Left lung (tissue), 4 donors: ENCODE measurements at regions not wholly inside any gene's neighbourhood (a gene's known extent, or its start where the extent isn't known, plus 50 kb on each side); places are given as distances from the start of the nearest gene placed in this dataset.
A peak's percentile ranks its signal among the peaks of the same experiment; 100 is the strongest.

ENCODE experiments used
- ATAC-seq: fragments of 200-7000 bp; cut with Tn5 transposase; one replicate; pipeline ENCODE4 v1.9.1; 2020; ENCODE audit warnings: moderate library complexity
- DNase-seq, 4 donors: peaks; one replicate each; pipeline ENCODE4 v3.0.0-alpha.2; 2013 to 2020
- H3K27ac ChIP-seq, 2 donors: fragments of 200-600 bp; sonication (generic) in 1 of 2; one replicate each; pipeline versions ENCODE4 v1.5.0 to v1.8.0; 2020 to 2021
- H3K27me3 ChIP-seq, 2 donors: fragments of 200-600 bp; sonication (generic) in 1 of 2; one replicate each; pipeline versions ENCODE4 v1.5.0 to v1.8.0; 2020 to 2021
- H3K36me3 ChIP-seq, 2 donors: fragments of 200-600 bp; sonication (generic) in 1 of 2; one replicate each; pipeline versions ENCODE4 v1.5.0 to v1.8.0; 2020 to 2021
- H3K4me1 ChIP-seq, 2 donors: fragments of 200-600 bp; one replicate each; pipeline ENCODE4 v1.8.0; 2021
- H3K4me3 ChIP-seq, 2 donors: fragments of 200-600 bp; sonication (generic) in 1 of 2; one replicate each; pipeline versions ENCODE4 v1.5.0 to v1.8.0; 2020 to 2021; ENCODE audit warnings: mild to moderate bottlenecking in 1 of 2
- H3K9me3 ChIP-seq, 2 donors: fragments of 200-600 bp; sonication (generic) in 1 of 2; one replicate each; pipeline versions ENCODE4 v1.5.0 to v1.8.0; 2020 to 2021
- intact Hi-C, 2 donors: fragments of 100-400 bp; cut with DNase I; formaldehyde crosslinking; loops; one replicate each; pipeline versions ENCODE4 v1.11.2 to v1.14.2; 2022
- TF ChIP-seq, protein P1 (sequence below), 2 donors: fragments of 200-600 bp; sonication (generic) in 1 of 2; IDR thresholded peaks; one replicate each; pipeline versions ENCODE4 v1.5.0 to v1.8.0; 2021; ENCODE audit warnings: antibody characterized with exemption in 2 of 2
- donor health status: DM: no; HTN: yes; CAD: no.
- donor health status: DM: no; HTN: no; CAD: no.

DNA sequence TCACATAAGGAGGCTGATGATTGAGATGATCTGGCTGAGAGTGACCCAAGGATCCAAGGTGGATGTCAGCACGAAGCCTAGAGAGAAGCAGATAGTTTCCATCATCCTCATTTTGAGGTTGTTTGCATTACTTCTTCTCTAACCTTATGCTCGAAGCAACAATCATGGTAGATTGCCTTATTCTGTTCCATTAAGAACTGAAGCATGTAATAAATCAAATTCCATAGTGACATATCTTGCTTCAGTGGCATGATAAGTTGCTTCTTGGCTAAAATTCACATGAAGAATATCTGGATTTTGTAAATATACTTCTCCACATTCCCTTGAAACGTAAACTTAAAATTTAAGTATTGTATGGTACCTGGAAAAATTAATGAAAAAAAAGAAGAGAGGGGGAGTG, 377.8 kb upstream of the DACH1 start:
- Histone ChIP-seq H3K27me3 (no peaks in the 10 kb centered on the region), H3K36me3 (no peaks in the 10 kb centered on the region), H3K9me3 (no peaks in the 10 kb centered on the region), H3K4me3 (no peak overlapping the region), H3K4me1 (no peaks in the 10 kb centered on the region), H3K27ac (no peak overlapping the region)
- DNase-seq (no peak), ATAC-seq (no peak)
- TF ChIP-seq, protein P1, sequence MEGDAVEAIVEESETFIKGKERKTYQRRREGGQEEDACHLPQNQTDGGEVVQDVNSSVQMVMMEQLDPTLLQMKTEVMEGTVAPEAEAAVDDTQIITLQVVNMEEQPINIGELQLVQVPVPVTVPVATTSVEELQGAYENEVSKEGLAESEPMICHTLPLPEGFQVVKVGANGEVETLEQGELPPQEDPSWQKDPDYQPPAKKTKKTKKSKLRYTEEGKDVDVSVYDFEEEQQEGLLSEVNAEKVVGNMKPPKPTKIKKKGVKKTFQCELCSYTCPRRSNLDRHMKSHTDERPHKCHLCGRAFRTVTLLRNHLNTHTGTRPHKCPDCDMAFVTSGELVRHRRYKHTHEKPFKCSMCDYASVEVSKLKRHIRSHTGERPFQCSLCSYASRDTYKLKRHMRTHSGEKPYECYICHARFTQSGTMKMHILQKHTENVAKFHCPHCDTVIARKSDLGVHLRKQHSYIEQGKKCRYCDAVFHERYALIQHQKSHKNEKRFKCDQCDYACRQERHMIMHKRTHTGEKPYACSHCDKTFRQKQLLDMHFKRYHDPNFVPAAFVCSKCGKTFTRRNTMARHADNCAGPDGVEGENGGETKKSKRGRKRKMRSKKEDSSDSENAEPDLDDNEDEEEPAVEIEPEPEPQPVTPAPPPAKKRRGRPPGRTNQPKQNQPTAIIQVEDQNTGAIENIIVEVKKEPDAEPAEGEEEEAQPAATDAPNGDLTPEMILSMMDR (IDR thresholded peaks at IDR 0.05), result no peak
- intact Hi-C loops, result no loop called here

DNA sequence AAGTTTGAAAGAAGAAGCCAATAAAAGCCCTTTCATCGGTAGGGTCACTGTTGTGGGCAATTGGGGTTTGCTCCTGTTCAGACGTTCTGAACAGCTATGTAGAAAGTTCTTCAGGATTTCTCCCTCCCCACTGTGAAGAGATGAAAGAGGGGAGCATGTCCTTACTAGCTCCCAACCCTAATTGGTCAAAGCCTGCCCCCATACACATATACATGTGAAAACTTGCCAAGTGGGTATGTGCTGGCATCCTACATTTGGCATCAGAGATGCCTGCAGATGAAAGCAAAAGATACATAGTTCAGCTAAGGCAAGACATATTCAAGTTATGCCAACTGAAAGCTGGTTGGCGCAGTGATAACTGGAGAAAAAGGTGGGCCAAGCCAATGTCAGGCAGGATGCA, 363.1 kb upstream of the DACH1 start:
- Histone ChIP-seq H3K27me3 (no peaks in the 10 kb centered on the region), H3K27ac (no peak overlapping the region), H3K4me3 (no peak overlapping the region), H3K36me3 (no peaks in the 10 kb centered on the region), H3K4me1 (no peaks in the 10 kb centered on the region), H3K9me3 (peaks cover 0 to 3% of the 10 kb centered on the region in 2 donors)
- DNase-seq, result no peak
- intact Hi-C loops, result no loop called here
- ATAC-seq, result no peak
- TF ChIP-seq, protein P1 (IDR thresholded peaks at IDR 0.05), result no peak

DNA sequence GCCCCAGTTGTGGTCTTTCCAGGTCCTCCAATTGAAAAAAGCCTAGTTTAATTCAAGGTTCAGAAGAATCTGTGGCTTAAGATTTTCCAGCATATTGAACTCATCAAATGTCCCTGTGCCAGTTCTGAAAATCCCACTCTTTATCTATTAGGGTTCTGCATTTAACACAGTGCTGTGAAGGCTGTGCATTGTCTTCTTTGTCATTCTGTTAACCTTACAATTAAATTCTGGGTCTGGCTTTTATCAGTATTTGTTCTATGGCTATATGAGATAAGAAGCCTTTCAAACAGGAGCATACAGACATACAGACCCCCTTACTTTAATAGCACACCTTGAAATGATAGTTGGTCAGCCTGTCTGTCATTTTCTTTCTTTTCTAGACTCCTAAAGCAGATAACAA, 362.1 kb upstream of the DACH1 start:
- Histone ChIP-seq H3K9me3 (peaks cover 0 to 3% of the 10 kb centered on the region in 2 donors), H3K4me1 (no peaks in the 10 kb centered on the region), H3K27ac (no peak overlapping the region), H3K36me3 (no peaks in the 10 kb centered on the region), H3K4me3 (no peak overlapping the region), H3K27me3 (no peaks in the 10 kb centered on the region)
- no peak for DNase-seq
- TF ChIP-seq, protein P1 (IDR thresholded peaks at IDR 0.05), result no peak
- intact Hi-C loops, result no loop called here
- ATAC-seq, result no peak

DNA sequence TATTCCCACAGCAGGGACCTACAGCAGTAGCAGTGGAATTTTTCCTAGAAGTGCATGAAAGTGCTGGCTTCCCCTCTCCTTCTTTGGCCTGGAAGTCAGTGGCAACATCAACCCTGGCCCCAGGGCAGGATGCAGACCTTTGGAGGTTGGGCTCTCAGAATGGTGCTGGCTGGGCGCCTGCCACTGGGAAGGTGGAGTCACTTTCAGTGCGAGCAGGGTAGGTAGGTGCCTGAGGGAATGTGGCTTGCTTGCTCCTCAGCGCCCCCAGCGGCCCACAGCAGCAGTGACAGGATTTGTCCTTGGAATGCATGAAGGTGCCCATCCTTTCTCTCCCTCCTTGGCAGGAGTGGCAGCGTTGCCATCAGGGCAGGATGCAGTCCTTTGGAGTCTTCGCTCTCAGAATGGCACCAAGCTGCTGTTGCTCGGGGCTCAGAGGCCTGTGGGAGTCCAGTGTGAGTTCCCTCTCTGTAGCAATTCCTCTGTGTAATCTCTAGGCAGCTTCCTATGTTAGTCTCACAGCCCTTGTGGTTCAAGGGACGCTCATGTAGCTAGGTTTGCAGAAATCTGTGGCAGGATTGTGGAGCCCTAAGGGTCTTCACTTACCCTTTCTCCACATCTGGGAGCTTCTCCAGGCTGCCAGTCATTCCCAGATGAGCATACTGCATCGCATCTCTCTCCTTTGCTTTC, 354.4 kb upstream of the DACH1 start:
- TF ChIP-seq, protein P1 (IDR thresholded peaks at IDR 0.05), result peak in 1 of 2 donors; percentile 26
- Histone ChIP-seq H3K9me3 (peaks cover 0 to 4% of the 10 kb centered on the region in 2 donors), H3K36me3 (no peaks in the 10 kb centered on the region), H3K4me1 (no peaks in the 10 kb centered on the region), H3K4me3 (no peak overlapping the region), H3K27me3 (no peaks in the 10 kb centered on the region), H3K27ac (no peak overlapping the region)
- ATAC-seq, result peak; percentile 25
- peak in 1 of 4 donors; percentile 75 for DNase-seq
- intact Hi-C loops, result no loop called here

DNA sequence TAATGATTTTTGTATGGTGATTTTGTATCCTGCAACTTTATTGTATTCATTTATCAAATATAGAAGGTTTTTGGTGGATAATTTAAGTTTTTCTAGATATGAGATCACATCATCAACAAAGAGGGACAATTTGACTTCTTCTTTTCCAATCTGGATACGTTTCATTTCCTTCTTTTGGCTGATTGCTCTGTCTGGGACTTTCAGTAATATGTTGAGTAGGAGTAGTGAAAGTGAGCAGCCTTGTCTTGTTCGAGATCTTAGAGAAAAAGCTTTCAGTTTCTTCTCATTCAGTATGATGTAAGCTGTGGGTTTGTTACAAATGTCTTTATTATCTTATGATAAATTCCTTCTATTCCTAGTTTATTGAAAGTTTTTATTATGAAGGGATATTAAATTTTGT, 352.0 kb upstream of the DACH1 start:
- Histone ChIP-seq H3K4me3 (no peak overlapping the region), H3K27ac (no peak overlapping the region), H3K4me1 (no peaks in the 10 kb centered on the region), H3K9me3 (peaks cover 0 to 4% of the 10 kb centered on the region in 2 donors), H3K36me3 (no peaks in the 10 kb centered on the region), H3K27me3 (no peaks in the 10 kb centered on the region)
- TF ChIP-seq, protein P1 (IDR thresholded peaks at IDR 0.05), result no peak
- DNase-seq (no peak), ATAC-seq (no peak)
- intact Hi-C loops, result no loop called here
